OCI-LY7 (cell line): ENCODE measurements at regions not wholly inside any gene's neighbourhood (a gene's known extent, or its start where the extent isn't known, plus 50 kb on each side); places are given as distances from the start of the nearest gene placed in this dataset.

ENCODE experiments used
- EZH2phosphoT487 ChIP-seq: fragments of 200-600 bp; sonication (generic); IDR thresholded peaks from 2 replicates; pipeline ENCODE4 v1.6.1; 2018; ENCODE audit warnings: low read depth, borderline replicate concordance, mild to moderate bottlenecking, mixed run types, antibody characterized with exemption, low read length, moderate library complexity, mixed read lengths
- TF ChIP-seq, protein P1 (sequence below): fragments of 200-600 bp; sonication (generic); conservative IDR thresholded peaks from 2 replicates; pipeline ENCODE4 v1.5.1; 2014; ENCODE audit warnings: mild to moderate bottlenecking, antibody characterized with exemption, low read length, moderate library complexity, mixed read lengths

DNA sequence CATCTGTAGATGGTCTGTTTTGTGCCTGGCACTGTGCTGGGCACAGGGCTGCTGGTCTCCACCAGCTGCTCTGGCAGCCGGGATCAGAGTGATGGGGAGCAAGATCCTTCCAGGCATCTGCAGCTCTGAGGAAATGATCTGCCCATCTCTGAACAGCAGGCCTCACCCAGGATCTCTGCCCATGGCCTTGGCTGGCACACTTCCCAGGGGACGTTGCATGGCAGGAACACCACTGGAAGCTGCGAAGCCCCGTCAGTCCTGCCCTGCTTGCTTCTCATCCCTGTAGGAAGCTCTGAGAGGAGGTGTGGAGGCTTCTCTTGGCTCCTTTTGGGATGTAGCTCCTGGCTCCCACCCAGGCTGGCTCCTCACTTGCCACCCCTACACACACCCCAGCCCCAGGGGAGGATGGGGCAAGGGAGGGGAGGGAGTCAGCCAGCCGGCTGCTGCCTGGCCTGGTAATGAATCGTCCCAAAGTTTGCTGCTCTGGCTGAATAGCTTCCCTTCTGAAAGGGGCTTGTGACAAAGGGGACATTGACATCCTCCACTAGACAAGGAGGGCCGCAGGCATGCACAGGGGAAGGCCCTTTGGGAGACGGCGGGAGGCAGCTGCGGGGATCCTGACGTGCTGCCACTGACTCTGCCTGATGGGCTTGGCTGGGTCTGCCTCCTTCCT, 108.9 kb downstream of the VEGFA start:
- TF ChIP-seq, protein P1, sequence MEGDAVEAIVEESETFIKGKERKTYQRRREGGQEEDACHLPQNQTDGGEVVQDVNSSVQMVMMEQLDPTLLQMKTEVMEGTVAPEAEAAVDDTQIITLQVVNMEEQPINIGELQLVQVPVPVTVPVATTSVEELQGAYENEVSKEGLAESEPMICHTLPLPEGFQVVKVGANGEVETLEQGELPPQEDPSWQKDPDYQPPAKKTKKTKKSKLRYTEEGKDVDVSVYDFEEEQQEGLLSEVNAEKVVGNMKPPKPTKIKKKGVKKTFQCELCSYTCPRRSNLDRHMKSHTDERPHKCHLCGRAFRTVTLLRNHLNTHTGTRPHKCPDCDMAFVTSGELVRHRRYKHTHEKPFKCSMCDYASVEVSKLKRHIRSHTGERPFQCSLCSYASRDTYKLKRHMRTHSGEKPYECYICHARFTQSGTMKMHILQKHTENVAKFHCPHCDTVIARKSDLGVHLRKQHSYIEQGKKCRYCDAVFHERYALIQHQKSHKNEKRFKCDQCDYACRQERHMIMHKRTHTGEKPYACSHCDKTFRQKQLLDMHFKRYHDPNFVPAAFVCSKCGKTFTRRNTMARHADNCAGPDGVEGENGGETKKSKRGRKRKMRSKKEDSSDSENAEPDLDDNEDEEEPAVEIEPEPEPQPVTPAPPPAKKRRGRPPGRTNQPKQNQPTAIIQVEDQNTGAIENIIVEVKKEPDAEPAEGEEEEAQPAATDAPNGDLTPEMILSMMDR, result no peak
- TF ChIP-seq EZH2phosphoT487, result no peak
